NCI-H460 (cell line): ENCODE measurements at regions not wholly inside any gene's neighbourhood (a gene's known extent, or its start where the extent isn't known, plus 50 kb on each side); places are given as distances from the start of the nearest gene placed in this dataset.

ENCODE experiments used
- DNase-seq: peaks from one replicate; pipeline ENCODE4 v3.0.0-alpha.2; 2016; ENCODE audit warnings: low read depth; ENCODE audit errors: extremely low read depth

GRCh38 chr10:105837951-105838350, 1196.9 kb downstream of the SORCS3 start:
- peak; percentile 17 for DNase-seq

- DNase-seq = no peak
These were observed 1193.4 kb downstream of the SORCS3 start for GRCh38 chr10:105834261-105835059.

- DNase-seq = no peak
These were observed 1186.0 kb downstream of the SORCS3 start for GRCh38 chr10:105827133-105827532.

- DNase-seq = no peak
These were observed 1167.0 kb downstream of the SORCS3 start for GRCh38 chr10:105807935-105808587.

GRCh38 chr10:105803206-105803605, 1162.1 kb downstream of the SORCS3 start:
- no peak for DNase-seq

GRCh38 chr10:105800641-105801040, 1159.6 kb downstream of the SORCS3 start:
- DNase-seq = no peak

- no peak for DNase-seq
These were observed 1157.3 kb downstream of the SORCS3 start for GRCh38 chr10:105798328-105798889.

- DNase-seq = peak; percentile 62
These were observed 1156.3 kb downstream of the SORCS3 start for GRCh38 chr10:105797234-105797890.

GRCh38 chr10:105793071-105793470, 1152.0 kb downstream of the SORCS3 start:
- DNase-seq = no peak

GRCh38 chr10:105785721-105786120, 1144.6 kb downstream of the SORCS3 start:
- no peak for DNase-seq

- DNase-seq = no peak
These were observed 1142.9 kb downstream of the SORCS3 start for GRCh38 chr10:105783936-105784483.

GRCh38 chr10:105774881-105775280, 1133.8 kb downstream of the SORCS3 start:
- no peak for DNase-seq

GRCh38 chr10:105774351-105774750, 1133.3 kb downstream of the SORCS3 start:
- no peak for DNase-seq

- no peak for DNase-seq
These were observed 1129.6 kb downstream of the SORCS3 start for GRCh38 chr10:105770524-105771212.

- no peak for DNase-seq
These were observed 1128.4 kb downstream of the SORCS3 start for GRCh38 chr10:105769248-105770184.

- DNase-seq = no peak
These were observed 1122.5 kb downstream of the SORCS3 start for GRCh38 chr10:105763611-105764010.

- no peak for DNase-seq
These were observed 1120.6 kb downstream of the SORCS3 start for GRCh38 chr10:105761576-105762260.

- DNase-seq = no peak
These were observed 1118.6 kb downstream of the SORCS3 start for GRCh38 chr10:105759669-105760068.
